Heart left ventricle (tissue), 16 donors: ENCODE measurements at regions not wholly inside any gene's neighbourhood (a gene's known extent, or its start where the extent isn't known, plus 50 kb on each side); places are given as distances from the start of the nearest gene placed in this dataset.

ENCODE experiments used
- ATAC-seq, 4 donors: fragments of 200-7000 bp; cut with Tn5 transposase; one replicate each; pipeline ENCODE4 v1.9.1; 2020 to 2022; ENCODE audit warnings: moderate library complexity in 4 of 4, mild to moderate bottlenecking in 3 of 4, moderate number of reproducible peaks in 1 of 4
- DNase-seq, 5 donors: peaks; one replicate each; pipeline ENCODE4 v3.0.0-alpha.2; 2020
- H3K27ac ChIP-seq, 12 donors: fragments of 200-600 bp; sonication (generic) in 4 of 12; one replicate each; pipeline versions ENCODE4 v1.5.0 to v1.8.0; 2016 to 2022; ENCODE audit warnings: mild to moderate bottlenecking in 2 of 12
- H3K27me3 ChIP-seq, 9 donors: fragments of 200-600 bp; sonication (generic) in 2 of 9; one replicate each; pipeline versions ENCODE4 v1.5.1 to v1.8.0; 2016 to 2022; ENCODE audit warnings: mild to moderate bottlenecking in 3 of 9
- H3K36me3 ChIP-seq, 9 donors: fragments of 200-600 bp; sonication (generic) in 2 of 9; one replicate each; pipeline versions ENCODE4 v1.5.0 to v1.8.0; 2018 to 2022; ENCODE audit warnings: mild to moderate bottlenecking in 2 of 9
- H3K4me1 ChIP-seq, 12 donors: fragments of 200-600 bp; sonication (generic) in 4 of 12; one replicate each; pipeline versions ENCODE4 v1.5.0 to v1.8.0; 2016 to 2022; ENCODE audit warnings: mild to moderate bottlenecking in 3 of 12
- H3K4me3 ChIP-seq, 12 donors: fragments of 200-600 bp; sonication (generic) in 4 of 12; one replicate each; pipeline versions ENCODE4 v1.5.0 to v1.8.0; 2017 to 2022; ENCODE audit warnings: mild to moderate bottlenecking in 9 of 12, moderate library complexity in 4 of 12
- H3K9me3 ChIP-seq, 12 donors: fragments of 200-600 bp; sonication (generic) in 4 of 12; one replicate each; pipeline versions ENCODE4 v1.5.0 to v1.8.0; 2016 to 2022; ENCODE audit warnings: mild to moderate bottlenecking in 1 of 12
- POLR2A ChIP-seq, 2 donors: fragments of 450-650 bp; IDR thresholded peaks; one replicate each; pipeline ENCODE4 v1.6.1; 2017; ENCODE audit warnings: antibody characterized with exemption in 2 of 2, mild to moderate bottlenecking in 2 of 2, moderate library complexity in 2 of 2
- WGBS, 4 donors: extraction: QIAGEN DNeasy Blood & Tissue Kit in 2 of 4; methylation state at CpG; one replicate each; pipeline versions ENCODE4 v1.1.5 to v1.1.7; 2013 to 2018; 5-methylcytosine and 5-hydroxymethylcytosine counted together
- intact Hi-C, 10 donors: fragments of 100-400 bp; cut with DNase I; formaldehyde crosslinking; loops; one replicate each; pipeline versions ENCODE4 v1.11.1 to v1.14.2; 2022
- TF ChIP-seq, protein P1 (sequence below), 12 donors: fragments of 200-600 bp; sonication (generic) in 4 of 12; IDR thresholded peaks; one replicate each; pipeline versions ENCODE4 v1.5.0 to v1.8.0; 2018 to 2022; ENCODE audit warnings: antibody characterized with exemption in 12 of 12, mild to moderate bottlenecking in 5 of 12
- donor health status: ischemic (EF 13 %, LVEDD 7.1; RV severe dilation, severe dysfunction).
- donor health status: healthy with polysubstance abuse.
- donor health status: DM: no; HTN: yes; CAD: no.
- donor health status: DM: no; HTN: no; CAD: no.
- donor health status: ischemic (EF 25% LVEDD 6.9; RV normal size, moderate dysfunction).
- donor health status: ischemic (EF 25% LVEDD 5.7; RV mildly dilated, moderate dysfunction).
- donor health status: healthy.
- donor health status: DM: yes; HTN: yes; CAD: no.
- donor health status: ischemic (EF 35%, LVEDD 5.7; RV mildly dilated, moderate dysfunction).
- donor health status: nonischemic (EF 11% LVEDD 7.7; RV severe dilation, severe dysfunction).
- donor health status: DM: yes; HTN: yes; CAD: no.
- donor health status: PGD.
- donor health status: ischemic (EF 29% LVEDD 5.4; RV normal size, mild dysfunction).
- donor health status: nonischemic (EF 23%, LVEDD 6.1; RV moderate dilation, normal function).

DNA sequence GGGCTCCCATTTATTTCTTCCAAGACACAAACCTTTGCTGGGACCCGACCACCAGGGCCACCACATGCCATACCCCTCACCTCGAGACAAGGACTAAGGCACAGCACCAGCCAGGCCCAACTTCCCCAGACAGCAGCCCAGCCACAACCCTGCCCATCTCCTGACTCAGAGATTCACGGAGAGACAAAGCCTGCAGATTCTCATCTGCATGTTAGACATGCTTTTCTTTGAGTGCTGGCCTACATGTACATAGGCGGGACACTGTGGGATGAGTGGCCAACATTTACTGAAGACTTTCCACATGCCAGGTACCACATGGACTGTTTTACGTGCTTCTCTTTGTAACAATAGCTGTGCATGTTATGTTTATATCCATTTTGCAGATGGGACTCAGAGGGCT, 221.3 kb upstream of the ZMIZ1 start:
- Histone ChIP-seq H3K27me3 (no peaks in the 10 kb centered on the region), H3K4me1 (no peaks in the 10 kb centered on the region), H3K36me3 (no peaks in the 10 kb centered on the region), H3K4me3 (no peak overlapping the region), H3K9me3 (peaks cover 0 to 4% (median 0%) of the 10 kb centered on the region in 12 donors), H3K27ac (no peak overlapping the region)
- peak in 1 of 5 donors; percentile 18 for DNase-seq
- TF ChIP-seq, protein P1, sequence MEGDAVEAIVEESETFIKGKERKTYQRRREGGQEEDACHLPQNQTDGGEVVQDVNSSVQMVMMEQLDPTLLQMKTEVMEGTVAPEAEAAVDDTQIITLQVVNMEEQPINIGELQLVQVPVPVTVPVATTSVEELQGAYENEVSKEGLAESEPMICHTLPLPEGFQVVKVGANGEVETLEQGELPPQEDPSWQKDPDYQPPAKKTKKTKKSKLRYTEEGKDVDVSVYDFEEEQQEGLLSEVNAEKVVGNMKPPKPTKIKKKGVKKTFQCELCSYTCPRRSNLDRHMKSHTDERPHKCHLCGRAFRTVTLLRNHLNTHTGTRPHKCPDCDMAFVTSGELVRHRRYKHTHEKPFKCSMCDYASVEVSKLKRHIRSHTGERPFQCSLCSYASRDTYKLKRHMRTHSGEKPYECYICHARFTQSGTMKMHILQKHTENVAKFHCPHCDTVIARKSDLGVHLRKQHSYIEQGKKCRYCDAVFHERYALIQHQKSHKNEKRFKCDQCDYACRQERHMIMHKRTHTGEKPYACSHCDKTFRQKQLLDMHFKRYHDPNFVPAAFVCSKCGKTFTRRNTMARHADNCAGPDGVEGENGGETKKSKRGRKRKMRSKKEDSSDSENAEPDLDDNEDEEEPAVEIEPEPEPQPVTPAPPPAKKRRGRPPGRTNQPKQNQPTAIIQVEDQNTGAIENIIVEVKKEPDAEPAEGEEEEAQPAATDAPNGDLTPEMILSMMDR (IDR thresholded peaks at IDR 0.05), result no peak
- TF ChIP-seq POLR2A (IDR thresholded peaks at IDR 0.05), result no peak
- 77 to 98% (median 90%) methylated on average over 5 of the region's 5 CpGs for WGBS, 4 donors
- intact Hi-C loops, result no loop called here
- no peak for ATAC-seq

DNA sequence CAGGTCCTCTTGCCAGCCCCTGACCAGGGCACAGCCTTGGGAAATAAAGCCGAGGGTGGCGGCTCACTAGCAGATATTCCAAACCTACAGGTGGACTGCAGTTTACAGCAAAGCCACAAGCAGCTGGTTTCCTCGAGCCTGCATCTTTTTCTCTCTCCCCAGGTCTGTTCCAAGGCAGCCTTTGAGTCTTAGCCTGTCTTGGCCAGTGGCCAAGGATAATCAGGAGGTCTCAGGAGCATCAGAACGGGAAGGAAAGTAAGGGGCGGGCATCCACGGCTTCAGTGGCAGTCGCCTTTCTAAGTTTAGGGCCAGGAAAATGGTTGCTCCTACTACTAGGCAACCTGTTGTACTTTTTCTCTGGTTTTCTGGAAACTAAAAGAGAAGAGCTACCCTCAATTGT, 219.7 kb upstream of the ZMIZ1 start:
- no peaks in the 10 kb centered on the region for H3K36me3 ChIP-seq
- no peaks in the 10 kb centered on the region for H3K27me3 ChIP-seq
- no peak for TF ChIP-seq POLR2A (IDR thresholded peaks at IDR 0.05)
- TF ChIP-seq, protein P1 (IDR thresholded peaks at IDR 0.05), result no peak
- H3K4me3 ChIP-seq, result no peak overlapping the region
- ATAC-seq (no peak), DNase-seq (no peak)
- intact Hi-C loops, result no loop called here
- no peak overlapping the region for H3K27ac ChIP-seq
- WGBS, 4 donors, result 64 to 82% (median 65%) methylated on average over 7 of the region's 7 CpGs
- H3K9me3 ChIP-seq, result no peaks in the 10 kb centered on the region
- H3K4me1 ChIP-seq, result no peaks in the 10 kb centered on the region

DNA sequence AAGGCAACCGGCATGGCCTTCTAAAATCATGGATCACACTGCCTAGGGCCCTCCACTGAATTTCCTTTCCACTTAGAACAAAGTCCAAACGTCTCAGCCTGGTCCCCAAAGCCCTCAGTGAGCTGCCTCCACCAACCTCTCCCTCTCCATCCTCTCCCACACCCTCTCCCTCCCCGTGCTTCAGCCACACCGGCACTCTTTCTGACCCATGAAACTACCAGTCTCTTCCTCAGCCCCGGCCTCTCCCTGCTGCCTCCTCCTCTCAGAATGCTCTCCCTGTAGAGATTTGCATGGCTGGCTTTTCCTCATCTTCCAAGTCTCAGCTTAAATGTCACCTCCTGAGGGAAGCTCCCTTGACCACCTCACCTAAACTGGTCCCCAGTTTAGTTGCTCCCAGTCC, 219.0 kb upstream of the ZMIZ1 start:
- Histone ChIP-seq H3K36me3 (no peaks in the 10 kb centered on the region), H3K27me3 (no peaks in the 10 kb centered on the region), H3K27ac (no peak overlapping the region), H3K9me3 (no peaks in the 10 kb centered on the region), H3K4me1 (no peaks in the 10 kb centered on the region), H3K4me3 (no peak overlapping the region)
- 80 to 90% (median 84%) methylated on average over 5 of the region's 5 CpGs for WGBS, 4 donors
- TF ChIP-seq, protein P1 (IDR thresholded peaks at IDR 0.05), result no peak
- TF ChIP-seq POLR2A (IDR thresholded peaks at IDR 0.05), result no peak
- ATAC-seq (no peak), DNase-seq (no peak)
- intact Hi-C loops, result loop anchor here in 9 of 10 donors (5.0 to 10.0 kb wide), 4 partner anchors 213 to 348 kb away; partner anchors contain the start of gene ZMIZ1 (in 2 of the 9)

- no peak overlapping the region for H3K4me3 ChIP-seq
- no peaks in the 10 kb centered on the region for H3K27me3 ChIP-seq
- TF ChIP-seq POLR2A (IDR thresholded peaks at IDR 0.05), result no peak
- TF ChIP-seq, protein P1 (IDR thresholded peaks at IDR 0.05), result no peak
- H3K9me3 ChIP-seq, result no peaks in the 10 kb centered on the region
- ATAC-seq (no peak), DNase-seq (no peak)
- 83 to 91% (median 89%) methylated on average over 5 to 6 of the region's 6 CpGs for WGBS, 4 donors
- no peaks in the 10 kb centered on the region for H3K36me3 ChIP-seq
- peaks cover 0 to 3% (median 0%) of the 10 kb centered on the region in 12 donors for H3K4me1 ChIP-seq
- H3K27ac ChIP-seq, result no peak overlapping the region
- intact Hi-C loops, result loop anchor here in 9 of 10 donors (5.0 to 10.0 kb wide), 4 partner anchors 211 to 346 kb away; partner anchors contain the start of gene ZMIZ1 (in 2 of the 9)
These were observed 217.9 kb upstream of the ZMIZ1 start for GRCh38 chr10:78850644-78851435.
